Brain microvascular endothelial cell (primary cell): ENCODE measurements at regions not wholly inside any gene's neighbourhood (a gene's known extent, or its start where the extent isn't known, plus 50 kb on each side); places are given as distances from the start of the nearest gene placed in this dataset.
"Not testable (repeated sequence)": the region's sequence is repeated elsewhere in the genome, so short reads cannot be mapped to it uniquely, and the experiment has no call there.

Experiments
- DNase-seq: peaks from one replicate; pipeline ENCODE4 v3.0.0-alpha.2; 2020
- H3K27ac ChIP-seq: fragments of 250-450 bp; sonication (Bioruptor Pico); 2 replicates; pipeline ENCODE4 v1.5.1; 2020; ENCODE audit warnings: mild to moderate bottlenecking, moderate library complexity
- H3K27me3 ChIP-seq: fragments of 250-450 bp; sonication (Bioruptor Pico); replicated peaks from 2 replicates; pipeline ENCODE4 v1.5.1; 2020; ENCODE audit warnings: mild to moderate bottlenecking
- H3K36me3 ChIP-seq: fragments of 250-450 bp; sonication (Bioruptor Pico); replicated peaks from 2 replicates; pipeline ENCODE4 v1.5.1; 2020; ENCODE audit warnings: mild to moderate bottlenecking
- H3K4me3 ChIP-seq: 2 replicates; pipeline ENCODE4 v1.5.1; 2011; ENCODE audit warnings: low read depth, mild to moderate bottlenecking, control low read depth, low read length, moderate library complexity
- in situ Hi-C: cut with HindIII; loops from 2 replicates; pipeline ENCODE4 v1.10.0; 2017; ENCODE audit warnings: low sequenced_read_pairs, low pct_ligation_motif_present
- TF ChIP-seq, protein P1 (sequence below): IDR thresholded peaks from 2 replicates; pipeline ENCODE4 v1.5.1; 2011; ENCODE audit warnings: low read depth, mild to moderate bottlenecking, moderate library complexity, low read length, control low read depth, inconsistent platforms; ENCODE audit errors: missing control alignments

DNA sequence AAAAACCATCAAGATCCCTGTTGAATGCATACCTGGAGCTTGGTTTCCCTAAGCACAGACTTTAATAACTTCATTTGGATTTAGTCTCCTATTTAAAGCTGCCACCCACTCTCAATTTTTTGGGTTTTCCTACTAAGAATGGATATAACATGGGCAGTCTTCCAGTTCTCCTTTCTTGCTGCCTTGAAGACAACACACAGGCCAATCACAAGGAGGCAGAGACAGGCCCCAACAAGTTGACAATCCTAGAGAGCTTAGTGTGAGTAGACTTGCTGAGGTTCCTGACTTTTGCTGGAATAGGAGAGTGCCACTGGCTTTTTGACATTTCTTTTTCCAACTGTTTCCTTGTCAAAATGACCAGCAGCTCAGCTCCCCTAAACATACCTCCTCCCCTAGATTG, 112.3 kb upstream of the ESR1 start:
- TF ChIP-seq, protein P1, sequence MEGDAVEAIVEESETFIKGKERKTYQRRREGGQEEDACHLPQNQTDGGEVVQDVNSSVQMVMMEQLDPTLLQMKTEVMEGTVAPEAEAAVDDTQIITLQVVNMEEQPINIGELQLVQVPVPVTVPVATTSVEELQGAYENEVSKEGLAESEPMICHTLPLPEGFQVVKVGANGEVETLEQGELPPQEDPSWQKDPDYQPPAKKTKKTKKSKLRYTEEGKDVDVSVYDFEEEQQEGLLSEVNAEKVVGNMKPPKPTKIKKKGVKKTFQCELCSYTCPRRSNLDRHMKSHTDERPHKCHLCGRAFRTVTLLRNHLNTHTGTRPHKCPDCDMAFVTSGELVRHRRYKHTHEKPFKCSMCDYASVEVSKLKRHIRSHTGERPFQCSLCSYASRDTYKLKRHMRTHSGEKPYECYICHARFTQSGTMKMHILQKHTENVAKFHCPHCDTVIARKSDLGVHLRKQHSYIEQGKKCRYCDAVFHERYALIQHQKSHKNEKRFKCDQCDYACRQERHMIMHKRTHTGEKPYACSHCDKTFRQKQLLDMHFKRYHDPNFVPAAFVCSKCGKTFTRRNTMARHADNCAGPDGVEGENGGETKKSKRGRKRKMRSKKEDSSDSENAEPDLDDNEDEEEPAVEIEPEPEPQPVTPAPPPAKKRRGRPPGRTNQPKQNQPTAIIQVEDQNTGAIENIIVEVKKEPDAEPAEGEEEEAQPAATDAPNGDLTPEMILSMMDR, result no peak
- no peak for DNase-seq
- Histone ChIP-seq H3K27ac (no peak overlapping the region), H3K27me3 (no peaks in the 10 kb centered on the region), H3K36me3 (no peaks in the 10 kb centered on the region), H3K4me3 (no peak overlapping the region)
- in situ Hi-C loops, result no loop called here

DNA sequence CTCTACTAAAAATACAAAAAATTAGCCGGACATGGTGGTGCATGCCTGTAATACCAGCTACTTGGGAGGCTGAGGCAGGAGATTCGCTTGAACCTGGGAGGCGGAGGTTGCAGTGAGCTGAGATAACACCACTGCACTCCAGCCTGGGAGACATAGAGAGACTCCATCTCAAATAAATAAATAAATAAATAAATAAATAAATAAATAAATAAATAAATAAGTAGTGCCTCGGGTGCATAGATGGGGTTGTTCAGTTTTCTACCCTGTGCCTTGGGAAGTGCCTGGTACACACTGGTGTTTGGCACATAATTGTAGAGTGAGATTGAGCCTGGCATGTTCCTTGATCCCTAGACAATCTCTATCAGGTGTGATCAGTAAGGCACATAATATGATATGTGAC, 111.2 kb upstream of the ESR1 start:
- in situ Hi-C loops, H3K27me3 ChIP-seq, H3K4me3 ChIP-seq, H3K27ac ChIP-seq, H3K36me3 ChIP-seq, DNase-seq: not testable (repeated sequence)

DNA sequence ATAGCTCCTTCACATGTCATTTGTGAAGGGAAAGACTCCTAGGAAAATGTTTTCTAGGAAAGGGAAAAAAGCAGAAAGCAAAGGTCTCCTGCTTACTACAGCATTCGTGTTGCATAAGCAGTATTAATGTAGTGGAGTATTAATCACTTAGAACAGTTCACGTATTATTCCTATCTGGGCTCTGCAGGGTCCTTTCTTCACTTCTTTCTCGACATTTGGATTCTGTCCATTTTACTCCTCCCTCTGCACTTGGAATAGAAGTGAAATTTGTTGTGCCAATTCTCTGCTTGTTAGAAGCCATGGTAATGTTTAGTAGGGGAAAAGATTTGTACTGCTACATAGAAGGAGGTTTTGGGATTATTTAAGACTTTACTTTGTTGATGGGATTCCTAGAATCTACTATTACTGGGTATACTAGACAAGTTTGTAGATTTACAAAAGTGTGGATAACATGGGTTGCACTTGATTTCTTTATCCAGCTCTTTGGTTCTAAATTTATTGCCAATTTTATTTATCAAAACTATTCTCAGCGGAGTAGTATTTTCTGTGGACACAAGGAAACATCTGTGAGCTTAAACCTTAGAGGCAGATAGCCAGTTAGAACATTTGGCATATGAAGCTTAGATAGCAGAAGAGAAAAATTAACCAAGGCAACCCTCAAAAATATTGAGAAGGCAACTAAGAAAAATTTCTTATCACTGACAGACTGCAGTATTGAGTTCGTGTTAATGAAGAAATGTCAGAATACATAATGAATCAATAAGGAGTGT, 108.4 kb upstream of the ESR1 start:
- TF ChIP-seq, protein P1, result no peak
- Histone ChIP-seq H3K4me3 (no peak overlapping the region), H3K36me3 (no peaks in the 10 kb centered on the region), H3K27me3 (no peaks in the 10 kb centered on the region), H3K27ac (no peak overlapping the region)
- in situ Hi-C loops, result no loop called here
- DNase-seq, result no peak

DNA sequence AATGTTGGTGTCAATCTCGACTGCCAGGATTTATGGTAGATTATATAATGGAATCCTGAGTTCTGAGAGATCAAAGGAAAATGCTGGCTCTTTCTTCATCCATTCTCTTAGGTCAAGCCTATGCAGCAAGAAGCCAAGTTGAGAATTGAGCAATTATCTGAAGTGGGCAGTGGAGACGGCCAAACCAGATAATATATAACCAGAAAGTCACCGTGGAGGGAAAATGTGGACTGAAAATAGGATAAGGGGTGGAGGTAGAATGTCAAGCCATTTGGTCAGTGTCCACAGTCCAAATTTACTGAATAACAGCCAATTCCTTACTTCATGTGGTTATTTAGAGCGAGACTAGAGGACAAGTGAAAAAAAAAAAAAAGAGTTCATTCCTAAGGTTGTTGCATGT, 107.8 kb upstream of the ESR1 start:
- in situ Hi-C loops, result no loop called here
- TF ChIP-seq, protein P1, result no peak
- Histone ChIP-seq H3K4me3 (no peak overlapping the region), H3K27me3 (no peaks in the 10 kb centered on the region), H3K36me3 (no peaks in the 10 kb centered on the region), H3K27ac (no peak overlapping the region)
- DNase-seq, result no peak

DNA sequence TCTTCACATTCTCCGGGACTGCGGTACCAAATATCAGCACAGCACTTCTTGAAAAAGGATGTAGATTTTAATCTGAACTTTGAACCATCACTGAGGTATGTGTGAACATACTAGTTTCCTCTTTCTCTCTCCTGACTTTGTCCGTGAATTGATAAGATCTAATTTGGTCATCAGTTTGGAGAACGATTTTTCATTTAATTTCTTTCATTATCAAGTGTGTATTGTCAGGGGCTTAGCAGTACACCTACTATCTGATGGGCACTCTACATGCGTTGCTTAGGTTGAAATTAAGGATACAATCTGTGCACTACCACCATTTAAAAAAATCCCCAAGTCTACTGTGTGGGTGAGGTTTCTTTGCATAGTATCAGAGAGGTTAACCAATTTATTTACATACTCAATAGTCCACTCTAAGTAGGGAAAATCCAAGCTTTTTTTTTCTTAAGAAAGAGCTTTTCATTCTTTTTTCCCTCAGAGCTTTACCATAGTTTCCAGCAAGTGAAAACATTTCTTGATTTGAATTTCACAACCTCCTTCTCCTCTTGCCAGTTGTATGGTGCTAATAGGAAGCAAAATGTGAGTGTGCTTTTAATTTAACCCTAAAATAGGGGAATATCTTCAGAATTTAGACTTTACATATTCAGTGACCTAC, 105.4 kb upstream of the ESR1 start:
- in situ Hi-C loops, result no loop called here
- no peaks in the 10 kb centered on the region for H3K27me3 ChIP-seq
- no peak overlapping the region for H3K27ac ChIP-seq
- no peaks in the 10 kb centered on the region for H3K36me3 ChIP-seq
- TF ChIP-seq, protein P1, result no peak
- DNase-seq, result no peak
- H3K4me3 ChIP-seq, result no peak overlapping the region

DNA sequence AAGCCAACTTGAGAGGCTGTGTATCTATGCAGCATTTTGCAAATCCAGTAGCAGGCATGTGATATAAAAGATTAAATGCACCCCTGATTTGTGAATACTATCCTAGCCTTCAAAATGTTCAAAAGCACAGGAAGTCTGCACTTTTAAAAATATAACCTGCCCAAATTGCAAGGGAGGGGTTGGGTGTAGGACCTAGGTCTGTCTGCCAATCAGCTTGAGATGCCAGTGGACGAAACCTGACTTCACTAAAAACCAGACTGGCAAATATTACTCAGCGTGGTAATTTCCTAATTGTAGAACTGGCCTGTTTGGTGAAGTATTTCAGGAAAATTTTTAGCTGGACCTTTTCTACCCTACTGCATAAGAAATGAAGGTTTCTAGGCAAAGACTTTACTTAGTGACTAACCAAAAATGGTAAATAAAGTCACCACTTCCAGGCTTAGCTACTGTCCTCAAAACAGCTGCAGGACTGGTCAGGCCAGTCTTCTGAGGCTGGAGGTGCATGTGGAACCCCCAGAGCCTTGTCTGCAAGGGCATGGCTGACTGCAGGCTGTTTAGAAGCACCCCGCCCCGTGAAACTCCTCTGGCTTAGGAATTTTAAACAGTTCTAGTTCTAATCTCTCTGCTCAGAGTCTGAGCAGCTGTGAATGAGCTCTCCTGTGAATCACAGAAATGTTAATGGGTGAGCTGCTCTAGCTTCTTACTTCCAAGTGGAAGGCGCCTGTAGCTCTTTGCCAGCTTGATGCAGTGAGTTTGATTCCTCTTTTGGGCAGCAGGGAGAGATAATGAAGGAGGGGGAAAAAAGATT, 104.4 kb upstream of the ESR1 start:
- in situ Hi-C loops, result no loop called here
- Histone ChIP-seq H3K36me3 (no peaks in the 10 kb centered on the region), H3K4me3 (no peak overlapping the region), H3K27ac (no peak overlapping the region), H3K27me3 (no peaks in the 10 kb centered on the region)
- TF ChIP-seq, protein P1, result no peak
- DNase-seq, result no peak
